HuH-7.5 (cell line): ENCODE measurements at regions not wholly inside any gene's neighbourhood (a gene's known extent, or its start where the extent isn't known, plus 50 kb on each side); places are given as distances from the start of the nearest gene placed in this dataset.

Experiments used
- DNase-seq: peaks from one replicate; pipeline ENCODE4 v3.0.0; 2011; ENCODE audit warnings: low spot score

- DNase-seq, result no peak
These were observed 1317.2 kb downstream of the PCDH7 start for GRCh38 chr4:32037399-32037798.

GRCh38 chr4:32042486-32043247, 1322.5 kb downstream of the PCDH7 start:
- DNase-seq, result no peak

- no peak for DNase-seq
These were observed 1323.1 kb downstream of the PCDH7 start for GRCh38 chr4:32043248-32043633.

- no peak for DNase-seq
These were observed 1341.7 kb downstream of the PCDH7 start for GRCh38 chr4:32061916-32062315.

GRCh38 chr4:32073542-32073941, 1353.4 kb downstream of the PCDH7 start:
- no peak for DNase-seq

GRCh38 chr4:32087211-32087610, 1367.0 kb downstream of the PCDH7 start:
- no peak for DNase-seq

GRCh38 chr4:32094987-32095386, 1374.8 kb downstream of the PCDH7 start:
- DNase-seq, result no peak

GRCh38 chr4:32102896-32103295, 1382.7 kb downstream of the PCDH7 start:
- DNase-seq, result no peak

- DNase-seq, result no peak
These were observed 1386.6 kb downstream of the PCDH7 start for GRCh38 chr4:32106767-32107166.

GRCh38 chr4:32112891-32113290, 1392.7 kb downstream of the PCDH7 start:
- no peak for DNase-seq

GRCh38 chr4:32117693-32118092, 1397.5 kb downstream of the PCDH7 start:
- no peak for DNase-seq

- DNase-seq, result no peak
These were observed 1399.7 kb downstream of the PCDH7 start for GRCh38 chr4:32119907-32120306.

- DNase-seq, result no peak
These were observed 1408.4 kb downstream of the PCDH7 start for GRCh38 chr4:32128549-32128948.

GRCh38 chr4:32129967-32130366, 1409.8 kb downstream of the PCDH7 start:
- DNase-seq, result no peak

GRCh38 chr4:32133141-32133540, 1413.0 kb downstream of the PCDH7 start:
- no peak for DNase-seq

GRCh38 chr4:32133734-32134133, 1413.6 kb downstream of the PCDH7 start:
- DNase-seq, result no peak

GRCh38 chr4:32135642-32136041, 1415.5 kb downstream of the PCDH7 start:
- DNase-seq, result no peak

- no peak for DNase-seq
These were observed 1416.1 kb downstream of the PCDH7 start for GRCh38 chr4:32136081-32136787.

- no peak for DNase-seq
These were observed 1420.5 kb downstream of the PCDH7 start for GRCh38 chr4:32140636-32141035.

- no peak for DNase-seq
These were observed 1421.9 kb downstream of the PCDH7 start for GRCh38 chr4:32142075-32142474.

- DNase-seq, result no peak
These were observed 1425.8 kb downstream of the PCDH7 start for GRCh38 chr4:32145987-32146386.

- DNase-seq, result no peak
These were observed 1427.4 kb downstream of the PCDH7 start for GRCh38 chr4:32147446-32148085.

GRCh38 chr4:32148111-32148666, 1428.0 kb downstream of the PCDH7 start:
- DNase-seq, result no peak
